ENCODE measurements at regions not wholly inside any gene's neighbourhood (a gene's known extent, or its start where the extent isn't known, plus 50 kb on each side); places are given as distances from the start of the nearest gene placed in this dataset.
"Not testable (repeated sequence)": the region's sequence is repeated elsewhere in the genome, so short reads cannot be mapped to it uniquely, and the experiment has no call there.

DNA sequence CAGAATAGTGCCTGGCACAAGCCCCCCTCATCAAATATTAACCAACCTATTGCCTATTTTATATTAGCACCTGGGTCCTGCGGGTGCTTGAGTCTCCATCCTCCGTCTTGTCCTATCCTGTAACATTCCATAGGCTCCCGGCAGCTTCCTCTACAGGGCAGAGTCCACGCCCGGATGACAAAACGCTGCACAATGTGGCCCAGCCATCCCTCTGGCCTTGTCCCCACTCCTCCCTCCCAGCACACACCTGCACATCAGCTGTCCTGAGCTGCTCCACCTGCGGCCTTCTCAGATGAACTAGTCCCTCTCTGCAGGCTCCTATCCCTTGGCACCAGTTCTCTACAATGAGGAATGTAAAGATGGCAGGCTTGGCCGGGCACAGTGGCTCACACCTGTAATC, 153.5 kb upstream of the PDE1C start:
- no peak for DNase-seq (ENCODE audit: low read depth)
- H3K4me3 ChIP-seq (replicated peaks; ENCODE audit: low read depth, low read length): no peak overlapping the region
- TF ChIP-seq, protein P1, sequence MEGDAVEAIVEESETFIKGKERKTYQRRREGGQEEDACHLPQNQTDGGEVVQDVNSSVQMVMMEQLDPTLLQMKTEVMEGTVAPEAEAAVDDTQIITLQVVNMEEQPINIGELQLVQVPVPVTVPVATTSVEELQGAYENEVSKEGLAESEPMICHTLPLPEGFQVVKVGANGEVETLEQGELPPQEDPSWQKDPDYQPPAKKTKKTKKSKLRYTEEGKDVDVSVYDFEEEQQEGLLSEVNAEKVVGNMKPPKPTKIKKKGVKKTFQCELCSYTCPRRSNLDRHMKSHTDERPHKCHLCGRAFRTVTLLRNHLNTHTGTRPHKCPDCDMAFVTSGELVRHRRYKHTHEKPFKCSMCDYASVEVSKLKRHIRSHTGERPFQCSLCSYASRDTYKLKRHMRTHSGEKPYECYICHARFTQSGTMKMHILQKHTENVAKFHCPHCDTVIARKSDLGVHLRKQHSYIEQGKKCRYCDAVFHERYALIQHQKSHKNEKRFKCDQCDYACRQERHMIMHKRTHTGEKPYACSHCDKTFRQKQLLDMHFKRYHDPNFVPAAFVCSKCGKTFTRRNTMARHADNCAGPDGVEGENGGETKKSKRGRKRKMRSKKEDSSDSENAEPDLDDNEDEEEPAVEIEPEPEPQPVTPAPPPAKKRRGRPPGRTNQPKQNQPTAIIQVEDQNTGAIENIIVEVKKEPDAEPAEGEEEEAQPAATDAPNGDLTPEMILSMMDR (IDR thresholded peaks at IDR 0.05; ENCODE audit: low read length, missing control alignments): no peak

DNA sequence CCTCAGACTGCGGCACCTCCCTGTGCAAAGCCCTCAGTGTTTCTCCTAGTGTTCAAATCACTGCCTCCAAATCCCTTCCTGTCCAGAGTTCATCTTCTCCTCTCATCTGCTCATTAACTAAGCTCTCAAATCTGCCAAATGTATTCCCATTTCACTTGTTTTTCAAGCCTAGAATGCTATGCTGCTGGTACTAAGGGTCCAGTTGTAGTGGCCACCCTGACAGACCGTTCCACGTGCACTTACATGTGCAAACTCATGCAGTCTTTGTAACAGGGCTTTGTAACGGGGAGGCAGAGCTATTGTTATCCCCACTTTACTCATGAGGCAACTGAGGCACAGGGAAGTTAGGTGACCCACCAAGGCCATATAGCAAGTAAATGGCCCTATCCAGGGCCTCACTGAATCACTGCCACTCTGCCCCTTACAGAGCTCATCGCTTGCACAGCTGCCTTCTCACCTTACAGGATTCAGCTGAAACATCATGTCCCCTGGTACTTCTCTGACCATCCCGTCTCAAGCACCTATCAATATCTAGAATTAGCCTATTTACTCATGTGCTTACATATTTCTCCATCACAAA, 153.0 kb upstream of the PDE1C start:
- H3K4me3 ChIP-seq (replicated peaks; ENCODE audit: low read depth, low read length): no peak overlapping the region
- no peak for DNase-seq (ENCODE audit: low read depth)
- TF ChIP-seq, protein P1 (IDR thresholded peaks at IDR 0.05; ENCODE audit: low read length, missing control alignments): no peak

DNA sequence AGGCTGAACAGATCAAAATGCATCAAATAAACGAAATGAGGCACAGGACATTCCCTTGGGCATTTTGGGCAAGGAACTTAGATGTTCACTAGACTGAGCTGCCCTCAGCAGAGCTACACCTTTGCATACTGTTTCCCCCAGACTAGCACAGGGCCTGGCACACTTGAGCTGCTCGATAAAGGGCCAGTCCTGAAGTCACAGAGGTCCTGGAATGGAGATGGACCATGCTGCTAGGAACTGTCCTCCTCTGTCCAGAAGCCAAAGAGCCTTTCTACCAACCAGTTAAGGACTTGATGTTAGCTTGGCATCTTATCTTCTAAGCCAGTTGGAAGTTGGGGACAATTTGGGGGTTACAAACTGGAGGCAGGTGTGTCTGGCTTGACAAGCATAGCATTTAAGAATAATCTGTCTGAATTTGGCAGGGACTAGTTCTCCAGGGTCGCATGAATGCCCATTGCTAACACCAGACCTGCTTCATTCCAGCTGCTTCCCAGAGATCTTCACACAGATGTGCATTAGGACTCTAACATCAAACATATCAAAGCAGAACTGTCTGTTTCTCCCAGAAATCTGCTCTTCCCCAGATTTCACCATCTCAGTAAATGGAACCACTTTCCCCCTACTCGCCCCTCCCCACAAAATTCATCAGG, 152.2 kb upstream of the PDE1C start:
- DNase-seq (ENCODE audit: low read depth): no peak
- TF ChIP-seq, protein P1 (IDR thresholded peaks at IDR 0.05; ENCODE audit: low read length, missing control alignments): no peak
- H3K4me3 ChIP-seq (replicated peaks; ENCODE audit: low read depth, low read length): no peak overlapping the region

DNA sequence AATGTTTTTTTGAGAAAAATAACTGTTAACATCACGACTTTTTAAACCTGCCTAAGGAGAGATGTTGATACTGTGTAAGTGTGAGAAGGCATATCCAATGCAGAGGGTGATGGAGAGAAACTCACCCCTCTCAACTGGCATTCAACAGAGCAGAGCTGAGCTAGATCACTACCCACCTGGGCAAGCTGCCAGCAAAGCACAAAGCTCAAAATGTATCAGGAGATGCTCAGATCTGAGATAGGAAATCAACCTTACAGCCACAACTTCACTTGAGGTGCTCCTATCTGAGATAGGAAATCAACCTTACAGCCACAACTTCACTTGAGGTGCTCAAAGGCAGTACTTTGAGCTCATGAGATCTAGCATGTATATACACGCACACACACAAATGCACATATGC, 151.5 kb upstream of the PDE1C start:
- no peak for DNase-seq (ENCODE audit: low read depth)
- H3K4me3 ChIP-seq (replicated peaks; ENCODE audit: low read depth, low read length): no peak overlapping the region
- TF ChIP-seq, protein P1 (IDR thresholded peaks at IDR 0.05; ENCODE audit: low read length, missing control alignments): no peak

DNA sequence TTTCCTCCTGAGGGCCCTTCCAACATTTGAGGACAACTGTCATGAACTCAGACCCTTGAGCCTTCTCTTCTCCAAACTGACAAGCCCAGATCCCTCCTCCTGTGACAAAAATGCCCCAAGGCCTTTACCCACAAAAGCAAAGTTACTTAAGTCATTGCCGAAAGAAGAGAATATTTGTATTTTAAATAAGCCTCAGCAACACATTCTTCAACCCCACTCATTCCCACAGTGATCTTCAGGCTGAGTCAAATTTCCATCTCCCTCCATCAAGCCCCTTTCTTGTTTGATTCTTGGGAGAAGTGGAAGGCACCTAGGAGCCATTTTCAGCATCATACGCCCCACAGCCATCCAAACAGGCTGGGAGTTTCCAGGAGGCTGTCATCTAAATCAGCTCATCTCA, 150.8 kb upstream of the PDE1C start:
- TF ChIP-seq, protein P1 (IDR thresholded peaks at IDR 0.05; ENCODE audit: low read length, missing control alignments): no peak
- no peak overlapping the region for H3K4me3 ChIP-seq (replicated peaks; ENCODE audit: low read depth, low read length)
- no peak for DNase-seq (ENCODE audit: low read depth)

DNA sequence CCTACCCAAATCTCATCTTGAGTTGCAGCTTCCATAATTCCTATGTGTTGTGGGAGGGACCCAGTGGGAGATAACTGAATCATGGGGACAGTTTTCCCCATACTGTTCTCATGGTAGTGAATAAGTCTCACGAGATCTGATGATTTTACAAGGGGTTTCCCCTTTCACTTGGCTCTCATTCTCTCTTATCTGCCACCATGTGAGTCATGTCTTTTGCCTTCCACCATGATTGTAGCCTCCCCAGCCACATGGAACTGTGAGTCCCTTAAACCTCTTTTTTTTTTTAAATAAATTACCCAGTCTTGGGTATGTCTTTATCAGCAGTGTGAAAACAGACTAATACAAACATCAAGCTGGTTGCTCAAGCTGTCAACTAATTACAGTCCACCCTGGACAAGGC, 149.6 kb upstream of the PDE1C start:
- not testable (repeated sequence) for H3K4me3 ChIP-seq (replicated peaks; ENCODE audit: low read depth, low read length); DNase-seq (ENCODE audit: low read depth)

DNA sequence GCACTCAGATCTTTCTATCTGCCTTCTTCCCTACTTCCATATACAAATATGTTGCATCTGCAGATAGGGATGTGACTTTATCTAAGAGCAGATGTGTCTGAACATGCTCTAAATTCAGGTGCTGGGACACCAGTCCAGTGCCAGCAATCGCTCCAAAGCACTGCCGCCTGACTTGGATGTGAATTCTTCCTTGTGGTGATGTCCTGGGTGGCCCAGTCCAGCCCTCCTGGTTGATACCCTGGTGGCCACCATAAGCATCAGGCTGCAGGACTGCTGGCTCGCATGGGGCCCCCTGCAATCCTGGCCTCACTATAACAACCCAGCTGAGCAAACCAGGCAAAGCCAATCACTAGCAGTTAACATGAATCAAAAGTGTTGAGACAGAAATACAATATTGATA, 149.2 kb upstream of the PDE1C start:
- no peak overlapping the region for H3K4me3 ChIP-seq (replicated peaks; ENCODE audit: low read depth, low read length)
- TF ChIP-seq, protein P1 (IDR thresholded peaks at IDR 0.05; ENCODE audit: low read length, missing control alignments): no peak
- no peak for DNase-seq (ENCODE audit: low read depth)
